GM21576 (cell line): ENCODE measurements at regions not wholly inside any gene's neighbourhood (a gene's known extent, or its start where the extent isn't known, plus 50 kb on each side); places are given as distances from the start of the nearest gene placed in this dataset.

Experiments
- ATAC-seq: cut with Tn5 transposase; IDR thresholded peaks from one replicate; pipeline ENCODE4 v1.9.1; 2021; ENCODE audit warnings: mild to moderate bottlenecking, moderate library complexity; ENCODE audit not compliant: unreplicated experiment

GRCh38 chrX:13110433-13111324, 66.3 kb upstream of the FAM9C start:
- ATAC-seq, result no peak

DNA sequence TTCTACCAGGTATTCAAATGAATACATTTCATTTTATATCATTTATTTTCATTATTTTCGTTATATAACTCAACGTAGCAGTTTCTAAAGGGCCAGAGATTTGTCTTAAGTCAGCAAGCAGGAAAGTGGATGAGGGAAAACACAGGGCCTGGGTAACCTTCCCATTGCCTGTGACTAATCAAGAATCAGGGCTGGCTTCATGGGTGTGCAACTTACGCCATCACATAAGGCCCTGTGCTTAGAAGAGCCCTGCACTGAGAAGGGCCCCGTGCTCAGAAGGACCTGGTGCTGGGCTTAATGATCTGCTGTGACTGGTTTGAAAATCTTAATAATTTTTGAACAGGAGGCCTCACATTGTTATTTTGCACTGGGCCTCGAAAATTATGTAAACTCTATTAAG, 65.4 kb upstream of the FAM9C start:
- ATAC-seq, result no peak

GRCh38 chrX:13103914-13104274, 59.5 kb upstream of the FAM9C start:
- ATAC-seq, result no peak

- ATAC-seq, result no peak
Measured at GRCh38 chrX:13103188-13103913, 58.9 kb upstream of the FAM9C start.

DNA sequence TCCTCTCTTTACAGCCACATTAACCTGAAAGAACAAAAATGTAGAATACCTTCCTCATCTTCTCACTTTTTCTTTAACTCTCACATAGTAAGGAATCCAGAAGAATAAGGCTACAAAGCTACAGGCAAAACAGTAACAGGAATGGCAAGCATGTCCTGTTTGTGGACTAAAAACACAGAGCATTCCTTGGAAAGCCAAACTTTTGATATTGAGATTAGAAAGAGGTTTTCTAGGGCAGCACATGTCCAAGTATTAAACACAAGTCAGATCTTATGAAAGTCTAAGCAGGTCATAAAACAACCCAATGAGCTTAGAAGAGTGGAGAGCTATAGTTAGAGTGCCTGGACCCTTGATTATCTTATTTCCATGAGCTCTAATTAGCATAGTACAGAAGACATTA, 58.2 kb upstream of the FAM9C start:
- ATAC-seq, result no peak

GRCh38 chrX:13101441-13102139, 57.2 kb upstream of the FAM9C start:
- no peak for ATAC-seq

GRCh38 chrX:13099121-13099520, 54.7 kb upstream of the FAM9C start:
- ATAC-seq, result no peak

DNA sequence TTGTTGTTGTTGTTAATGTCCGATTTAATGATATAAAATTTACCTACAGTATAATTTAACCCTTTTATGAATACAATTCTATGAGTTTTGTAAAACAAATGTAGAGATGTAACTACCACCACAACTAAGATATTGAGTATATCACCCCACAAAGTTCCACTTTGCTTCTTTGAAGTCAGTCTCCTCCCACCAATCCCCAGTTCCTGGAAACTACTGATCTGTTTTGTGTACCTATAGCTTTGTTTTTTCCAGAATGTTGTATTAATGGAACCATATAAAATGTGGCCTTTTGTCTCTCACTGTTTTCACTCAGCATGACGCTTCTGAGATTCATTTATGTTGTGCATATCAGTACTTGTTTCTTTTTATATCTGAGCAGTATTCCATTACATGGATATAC, 52.3 kb upstream of the FAM9C start:
- no peak for ATAC-seq

DNA sequence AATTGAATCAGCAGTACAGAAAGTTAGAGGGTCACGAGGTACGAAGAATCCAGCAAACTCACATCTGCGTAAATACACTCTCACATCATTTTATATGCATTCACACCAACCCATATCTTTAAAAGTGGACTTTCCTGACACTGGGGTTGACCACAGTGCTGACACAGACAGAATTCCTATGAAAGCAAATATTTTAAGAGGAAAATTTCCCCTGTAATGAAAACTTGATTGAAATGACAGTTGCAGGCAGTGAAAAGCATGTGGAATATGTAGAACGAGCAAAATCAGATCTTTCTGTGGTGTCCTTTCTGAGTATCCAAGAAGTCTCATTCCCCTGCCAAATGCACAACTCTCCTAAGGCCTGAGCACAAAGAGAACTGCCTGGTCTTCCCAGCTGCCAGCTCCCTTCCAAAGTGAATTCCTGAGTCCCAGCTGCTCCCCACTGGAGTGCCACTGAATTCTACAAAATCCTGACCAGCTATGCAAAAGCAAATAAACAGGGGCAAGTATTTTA, 50.5 kb upstream of the FAM9C start:
- ATAC-seq, result no peak

GRCh38 chrX:13094374-13094773, 50.0 kb upstream of the FAM9C start:
- no peak for ATAC-seq
